Activated naive CD4-positive, alpha-beta T cell treated with anti-CD3 and anti-CD28 coated beads, Interleukin-2, amount 10 ng/mL, durations not matched to agents 7 days and 5 days (primary cell): ENCODE measurements at regions not wholly inside any gene's neighbourhood (a gene's known extent, or its start where the extent isn't known, plus 50 kb on each side); places are given as distances from the start of the nearest gene placed in this dataset.

Experiments used
- CTCF ChIA-PET: fragments of 350-600 bp; sonication (Branson Sonifier 250); formaldehyde crosslinking; loops from one replicate; lab custom pipeline; 2021; ENCODE audit warnings: antibody characterized with exemption; lab: Charles Lee
- DNase-seq: peaks from one replicate; pipeline ENCODE4 v3.0.0-alpha.2; 2020
- H3K27ac Mint-ChIP-seq: one replicate; pipeline ENCODE4 v1.8.0; 2021; ENCODE audit warnings: mild to moderate bottlenecking, moderate library complexity, mixed read lengths
- H3K27me3 Mint-ChIP-seq: one replicate; pipeline ENCODE4 v1.8.0; 2021; ENCODE audit warnings: mild to moderate bottlenecking, mixed read lengths
- H3K36me3 Mint-ChIP-seq: one replicate; pipeline ENCODE4 v1.8.0; 2021; ENCODE audit warnings: mixed read lengths
- H3K4me1 Mint-ChIP-seq: one replicate; pipeline ENCODE4 v1.8.0; 2021; ENCODE audit warnings: mixed read lengths
- H3K4me3 Mint-ChIP-seq: one replicate; pipeline ENCODE4 v1.8.0; 2021; ENCODE audit warnings: mild to moderate bottlenecking, moderate library complexity, mixed read lengths
- H3K9me3 Mint-ChIP-seq: one replicate; pipeline ENCODE4 v1.8.0; 2021; ENCODE audit warnings: mixed read lengths

DNA sequence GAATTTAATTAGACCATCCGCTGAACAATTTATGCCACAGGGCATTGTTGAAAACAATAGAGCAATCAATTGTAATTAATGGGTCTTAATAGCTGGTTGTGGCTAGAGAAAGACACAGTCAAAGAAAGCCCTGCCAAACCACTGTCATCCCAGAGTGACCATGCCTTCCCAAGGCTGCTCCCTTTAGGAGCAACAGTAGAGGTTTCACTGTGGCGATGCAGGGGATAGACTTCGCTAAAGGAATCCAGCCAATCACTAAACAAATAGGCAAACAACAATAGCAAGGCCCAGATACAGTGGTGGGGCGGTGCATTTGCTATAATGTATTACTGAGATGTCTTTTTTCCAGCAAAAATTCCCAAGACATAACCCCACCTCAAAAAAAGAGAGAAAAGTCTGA lies 87.8 kb upstream of the SLC27A6 start:
- Mint-ChIP-seq H3K9me3 (no peaks in the 10 kb centered on the region), H3K27me3 (no peaks in the 10 kb centered on the region), H3K36me3 (no peaks in the 10 kb centered on the region), H3K27ac (no peak overlapping the region), H3K4me1 (no peaks in the 10 kb centered on the region), H3K4me3 (no peak overlapping the region)
- no peak for DNase-seq
- CTCF ChIA-PET = no interaction called here

- CTCF ChIA-PET = interaction anchor here (0.9 kb wide), 1 partner anchor 13 kb away, joined by 3 read pairs; no protein-coding TSS in a partner anchor
- no peak for DNase-seq
- Mint-ChIP-seq H3K36me3 (no peaks in the 10 kb centered on the region), H3K27me3 (no peaks in the 10 kb centered on the region), H3K9me3 (no peaks in the 10 kb centered on the region), H3K27ac (no peak overlapping the region), H3K4me1 (no peaks in the 10 kb centered on the region), H3K4me3 (no peak overlapping the region)
These were observed 83.7 kb upstream of the SLC27A6 start for GRCh38 chr5:128881502-128882018.

- CTCF ChIA-PET = no interaction called here
- Mint-ChIP-seq H3K27ac (no peak overlapping the region), H3K36me3 (no peaks in the 10 kb centered on the region), H3K4me3 (no peak overlapping the region), H3K9me3 (no peaks in the 10 kb centered on the region), H3K4me1 (no peaks in the 10 kb centered on the region), H3K27me3 (no peaks in the 10 kb centered on the region)
- no peak for DNase-seq
These were observed 79.5 kb upstream of the SLC27A6 start for GRCh38 chr5:128885649-128886255.

GRCh38 chr5:128895122-128895521 lies 70.2 kb upstream of the SLC27A6 start:
- no peak overlapping the region for H3K4me3 Mint-ChIP-seq
- no peak for DNase-seq
- H3K4me1 Mint-ChIP-seq = no peaks in the 10 kb centered on the region
- H3K9me3 Mint-ChIP-seq = no peaks in the 10 kb centered on the region
- H3K27ac Mint-ChIP-seq = no peak overlapping the region
- CTCF ChIA-PET = interaction anchor here (1.1 to 2.5 kb wide), 2 partner anchors 11 to 14 kb away, joined by 3 to 7 read pairs; no protein-coding TSS in a partner anchor
- no peaks in the 10 kb centered on the region for H3K27me3 Mint-ChIP-seq
- no peaks in the 10 kb centered on the region for H3K36me3 Mint-ChIP-seq

DNA sequence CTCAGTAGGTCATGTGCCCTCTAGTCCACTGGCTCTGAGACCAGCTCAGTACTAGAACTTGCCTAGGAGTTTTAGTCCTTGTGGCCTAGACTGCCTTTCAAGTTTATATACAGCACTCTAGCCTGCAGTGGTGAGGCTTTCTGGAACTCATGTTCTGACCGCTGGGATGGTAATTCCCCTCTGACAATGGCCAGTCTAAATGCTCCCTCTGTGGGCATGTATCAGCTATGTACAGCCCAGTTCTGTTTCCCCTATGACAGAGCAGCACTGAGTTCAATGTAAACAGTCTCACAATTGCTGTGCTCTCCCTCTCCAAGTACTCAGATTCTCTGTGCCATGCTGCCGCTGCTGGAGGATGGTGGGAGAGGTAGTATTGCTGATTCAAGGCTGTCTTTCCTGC lies 68.6 kb upstream of the SLC27A6 start:
- no peaks in the 10 kb centered on the region for H3K36me3 Mint-ChIP-seq
- CTCF ChIA-PET = interaction anchor here (0.9 kb wide), 1 partner anchor 8 kb away, joined by 3 read pairs; no protein-coding TSS in a partner anchor
- no peak overlapping the region for H3K27ac Mint-ChIP-seq
- no peaks in the 10 kb centered on the region for H3K4me1 Mint-ChIP-seq
- no peaks in the 10 kb centered on the region for H3K9me3 Mint-ChIP-seq
- no peaks in the 10 kb centered on the region for H3K27me3 Mint-ChIP-seq
- H3K4me3 Mint-ChIP-seq = no peak overlapping the region
- no peak for DNase-seq

DNA sequence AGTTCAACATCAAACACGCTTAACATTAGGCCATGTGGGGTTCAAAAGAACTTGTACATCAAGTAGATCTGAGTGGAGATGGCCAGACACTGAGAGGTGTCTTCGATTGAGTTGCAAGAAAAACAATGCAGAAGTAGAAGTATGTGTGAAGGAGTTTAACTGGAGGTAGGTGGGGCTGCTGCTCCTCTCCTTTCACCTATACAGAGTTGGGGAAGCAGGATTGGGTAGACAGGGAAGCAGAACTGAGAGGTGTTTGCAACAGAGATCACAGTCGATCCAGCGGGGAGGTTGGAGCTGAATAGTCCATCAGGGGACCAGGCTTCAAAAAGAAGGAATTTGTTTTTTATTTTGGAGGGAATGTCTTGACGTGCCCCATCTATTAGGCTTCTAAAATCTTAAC lies 61.7 kb upstream of the SLC27A6 start:
- H3K36me3 Mint-ChIP-seq = no peaks in the 10 kb centered on the region

DNA sequence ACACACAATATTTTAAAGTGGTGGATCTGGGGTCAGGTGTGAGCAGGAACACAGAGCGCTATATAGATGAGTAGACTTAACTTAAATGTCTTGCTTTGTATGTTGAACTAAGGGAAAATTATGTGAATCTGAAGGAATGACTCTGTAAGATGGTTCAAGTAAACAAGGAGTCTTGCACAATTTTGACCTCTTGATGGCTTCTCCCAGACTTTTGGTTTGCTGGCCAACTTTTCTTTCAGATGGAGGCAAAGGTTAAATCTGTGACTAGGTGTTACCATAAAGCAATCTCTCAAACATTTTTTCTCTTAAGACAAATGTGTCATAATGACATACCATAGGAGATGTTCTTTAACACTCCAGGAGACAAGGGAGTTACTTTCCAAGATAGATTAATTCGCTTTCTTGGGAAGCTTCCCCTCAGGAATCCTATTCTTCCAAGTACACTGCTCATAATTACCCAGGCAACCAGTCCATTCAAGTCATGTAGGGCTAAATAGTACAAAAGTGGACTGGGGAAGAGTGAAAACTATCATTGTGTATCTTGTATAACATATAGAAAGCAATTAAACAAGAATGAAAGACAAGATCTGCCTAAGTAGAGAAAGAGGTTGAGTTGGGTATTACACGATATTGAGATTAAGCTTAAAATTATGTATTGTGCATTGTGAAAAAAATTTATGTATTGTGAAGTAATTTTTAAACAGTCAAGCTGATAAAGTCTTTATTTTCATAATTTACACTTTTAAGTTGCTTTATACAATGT lies 60.3 kb upstream of the SLC27A6 start:
- Mint-ChIP-seq H3K4me1 (no peaks in the 10 kb centered on the region), H3K9me3 (no peaks in the 10 kb centered on the region), H3K27me3 (no peaks in the 10 kb centered on the region), H3K4me3 (no peak overlapping the region), H3K27ac (no peak overlapping the region), H3K36me3 (no peaks in the 10 kb centered on the region)
- CTCF ChIA-PET = interaction anchor here (0.7 to 2.1 kb wide), 5 partner anchors 9 to 949 kb away, joined by 3 to 7 read pairs (median 4); partner anchors contain the start of gene ISOC1
- DNase-seq = no peak

More for the DNA sequence above, 61.7 kb upstream of the SLC27A6 start:
- no peak overlapping the region for H3K4me3 Mint-ChIP-seq
- H3K9me3 Mint-ChIP-seq = no peaks in the 10 kb centered on the region
- no peaks in the 10 kb centered on the region for H3K27me3 Mint-ChIP-seq
- H3K4me1 Mint-ChIP-seq = no peaks in the 10 kb centered on the region
- DNase-seq = no peak
- CTCF ChIA-PET = no interaction called here
- no peak overlapping the region for H3K27ac Mint-ChIP-seq

GRCh38 chr5:128905568-128906110 lies 59.6 kb upstream of the SLC27A6 start:
- Mint-ChIP-seq H3K4me1 (no peaks in the 10 kb centered on the region), H3K4me3 (no peak overlapping the region), H3K27me3 (no peaks in the 10 kb centered on the region), H3K9me3 (no peaks in the 10 kb centered on the region), H3K36me3 (no peaks in the 10 kb centered on the region), H3K27ac (no peak overlapping the region)
- DNase-seq = peak; percentile 51
- CTCF ChIA-PET = interaction anchor here (0.7 to 2.1 kb wide), 7 partner anchors 9 to 948 kb away, joined by 3 to 7 read pairs (median 4); partner anchors contain the start of gene ISOC1

- Mint-ChIP-seq H3K9me3 (no peaks in the 10 kb centered on the region), H3K4me1 (no peaks in the 10 kb centered on the region), H3K27ac (no peak overlapping the region), H3K4me3 (no peak overlapping the region), H3K36me3 (no peaks in the 10 kb centered on the region), H3K27me3 (no peaks in the 10 kb centered on the region)
- CTCF ChIA-PET = no interaction called here
- DNase-seq = no peak
These were observed 51.7 kb upstream of the SLC27A6 start for GRCh38 chr5:128913551-128913950.
